GM19455 (cell line): ENCODE measurements at regions not wholly inside any gene's neighbourhood (a gene's known extent, or its start where the extent isn't known, plus 50 kb on each side); places are given as distances from the start of the nearest gene placed in this dataset.
A peak's percentile ranks its signal among the peaks of the same experiment; 100 is the strongest.

Source experiments
- ATAC-seq: cut with Tn5 transposase; IDR thresholded peaks from one replicate; pipeline ENCODE4 v1.9.1; 2021; ENCODE audit not compliant: unreplicated experiment

GRCh38 chr6:87860902-87861301 lies 158.9 kb upstream of the AKIRIN2 start:
- no peak for ATAC-seq

GRCh38 chr6:87858440-87858839 lies 156.4 kb upstream of the AKIRIN2 start:
- no peak for ATAC-seq

- no peak for ATAC-seq
Observed at GRCh38 chr6:87851674-87852299, 149.8 kb upstream of the AKIRIN2 start.

GRCh38 chr6:87848616-87849015 lies 146.6 kb upstream of the AKIRIN2 start:
- ATAC-seq = no peak

GRCh38 chr6:87847830-87848210 lies 145.8 kb upstream of the AKIRIN2 start:
- no peak for ATAC-seq

- no peak for ATAC-seq
Observed at GRCh38 chr6:87847135-87847829, 145.2 kb upstream of the AKIRIN2 start.

GRCh38 chr6:87846434-87846833 lies 144.4 kb upstream of the AKIRIN2 start:
- no peak for ATAC-seq

GRCh38 chr6:87840324-87840723 lies 138.3 kb upstream of the AKIRIN2 start:
- no peak for ATAC-seq

GRCh38 chr6:87837876-87838275 lies 135.8 kb upstream of the AKIRIN2 start:
- ATAC-seq = no peak

- ATAC-seq = no peak
Observed at GRCh38 chr6:87837444-87837843, 135.4 kb upstream of the AKIRIN2 start.

- peak; percentile 81 for ATAC-seq
Observed at GRCh38 chr6:87832025-87832825, 130.2 kb upstream of the AKIRIN2 start.

- ATAC-seq = no peak
Observed at GRCh38 chr6:87830907-87831306, 128.9 kb upstream of the AKIRIN2 start.

- ATAC-seq = no peak
Observed at GRCh38 chr6:87829622-87830121, 127.6 kb upstream of the AKIRIN2 start.

- no peak for ATAC-seq
Observed at GRCh38 chr6:87828044-87828443, 126.0 kb upstream of the AKIRIN2 start.

GRCh38 chr6:87827346-87827745 lies 125.3 kb upstream of the AKIRIN2 start:
- ATAC-seq = no peak

GRCh38 chr6:87826424-87826823 lies 124.4 kb upstream of the AKIRIN2 start:
- ATAC-seq = no peak

GRCh38 chr6:87825821-87826221 lies 123.8 kb upstream of the AKIRIN2 start:
- no peak for ATAC-seq

- no peak for ATAC-seq
Observed at GRCh38 chr6:87824958-87825491, 123.0 kb upstream of the AKIRIN2 start.

- ATAC-seq = no peak
Observed at GRCh38 chr6:87822011-87822410, 120.0 kb upstream of the AKIRIN2 start.

GRCh38 chr6:87820343-87820984 lies 118.4 kb upstream of the AKIRIN2 start:
- ATAC-seq = no peak

- ATAC-seq = no peak
Observed at GRCh38 chr6:87817183-87817582, 115.2 kb upstream of the AKIRIN2 start.
